Spleen (tissue), 7 donors: ENCODE measurements at regions not wholly inside any gene's neighbourhood (a gene's known extent, or its start where the extent isn't known, plus 50 kb on each side); places are given as distances from the start of the nearest gene placed in this dataset.

Experiments used
- CTCF ChIP-seq, 11 experiments: fragments of 200-600 bp in 7 of 11; fragments of 450-650 bp in 4 of 11; sonication (generic) in 4 of 11; IDR thresholded peaks in 8 of 11; conservative IDR thresholded peaks in 3 of 11; 1 replicate in 7 of 11; 2 replicates in 4 of 11; pipeline versions ENCODE4 v1.4.0 to v1.8.0; 2016 to 2021; ENCODE audit warnings: antibody characterized with exemption in 11 of 11, inconsistent platforms in 4 of 11, mild to moderate bottlenecking in 1 of 11
- POLR2AphosphoS5 ChIP-seq, 3 donors: sonication (generic); formaldehyde crosslinking; IDR thresholded peaks; one replicate each; pipeline ENCODE4 v1.5.1; 2017; ENCODE audit warnings: antibody characterized with exemption in 3 of 3
- donor health status: DM: no; HTN: no; CAD: no; lungs with moderate emphysema.
- donor health status: DM: no; HTN: no; CAD: no.
- donor health status: DM: no; HTN: no; CAD: no.

- no peak for TF ChIP-seq CTCF (IDR thresholded peaks at IDR 0.05 in 8 of 11, conservative IDR thresholded peaks at IDR 0.05 in 3 of 11)
- TF ChIP-seq POLR2AphosphoS5 (IDR thresholded peaks at IDR 0.05), result no peak
These were observed 310.1 kb downstream of the UTRN start for GRCh38 chr6:144595266-144595665.
